AG10803 (cell line): ENCODE measurements at regions not wholly inside any gene's neighbourhood (a gene's known extent, or its start where the extent isn't known, plus 50 kb on each side); places are given as distances from the start of the nearest gene placed in this dataset.

ENCODE experiments used
- DNase-seq: peaks from one replicate; pipeline ENCODE4 v3.0.0; 2010; ENCODE audit warnings: low read depth
- H3K4me3 ChIP-seq: 2 replicates; pipeline ENCODE4 v1.5.1; 2011; ENCODE audit warnings: mild to moderate bottlenecking, low read length, control low read depth
- TF ChIP-seq, protein P1 (sequence below): conservative IDR thresholded peaks from 2 replicates; pipeline ENCODE4 v1.5.1; 2011; ENCODE audit warnings: mild to moderate bottlenecking, low read length, control low read depth, inconsistent platforms

- H3K4me3 ChIP-seq = no peak overlapping the region
- TF ChIP-seq, protein P1, sequence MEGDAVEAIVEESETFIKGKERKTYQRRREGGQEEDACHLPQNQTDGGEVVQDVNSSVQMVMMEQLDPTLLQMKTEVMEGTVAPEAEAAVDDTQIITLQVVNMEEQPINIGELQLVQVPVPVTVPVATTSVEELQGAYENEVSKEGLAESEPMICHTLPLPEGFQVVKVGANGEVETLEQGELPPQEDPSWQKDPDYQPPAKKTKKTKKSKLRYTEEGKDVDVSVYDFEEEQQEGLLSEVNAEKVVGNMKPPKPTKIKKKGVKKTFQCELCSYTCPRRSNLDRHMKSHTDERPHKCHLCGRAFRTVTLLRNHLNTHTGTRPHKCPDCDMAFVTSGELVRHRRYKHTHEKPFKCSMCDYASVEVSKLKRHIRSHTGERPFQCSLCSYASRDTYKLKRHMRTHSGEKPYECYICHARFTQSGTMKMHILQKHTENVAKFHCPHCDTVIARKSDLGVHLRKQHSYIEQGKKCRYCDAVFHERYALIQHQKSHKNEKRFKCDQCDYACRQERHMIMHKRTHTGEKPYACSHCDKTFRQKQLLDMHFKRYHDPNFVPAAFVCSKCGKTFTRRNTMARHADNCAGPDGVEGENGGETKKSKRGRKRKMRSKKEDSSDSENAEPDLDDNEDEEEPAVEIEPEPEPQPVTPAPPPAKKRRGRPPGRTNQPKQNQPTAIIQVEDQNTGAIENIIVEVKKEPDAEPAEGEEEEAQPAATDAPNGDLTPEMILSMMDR = no peak
- no peak for DNase-seq
These were observed 341.5 kb upstream of the ANO3 start for GRCh38 chr11:25990406-25990805.

DNA sequence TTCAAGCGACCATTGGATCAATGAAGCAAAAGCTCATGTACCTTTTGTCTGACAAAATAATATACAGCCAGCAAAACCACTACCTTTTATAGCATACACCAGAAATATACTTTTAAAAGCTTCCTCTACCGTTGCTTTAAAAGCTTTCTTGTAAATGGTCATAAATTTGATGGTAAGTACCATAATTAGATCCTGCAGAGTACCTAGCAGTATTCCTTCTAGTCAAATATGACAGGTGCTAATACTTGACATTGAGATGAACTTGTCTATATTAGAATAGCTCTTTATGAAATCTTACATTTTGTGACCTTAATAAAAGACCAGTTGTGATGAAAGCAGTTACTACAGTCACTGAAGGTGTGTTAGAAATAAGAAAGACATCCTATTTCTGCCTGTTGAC lies 340.5 kb upstream of the ANO3 start:
- no peak for DNase-seq
- TF ChIP-seq, protein P1 = no peak
- H3K4me3 ChIP-seq = no peak overlapping the region

DNA sequence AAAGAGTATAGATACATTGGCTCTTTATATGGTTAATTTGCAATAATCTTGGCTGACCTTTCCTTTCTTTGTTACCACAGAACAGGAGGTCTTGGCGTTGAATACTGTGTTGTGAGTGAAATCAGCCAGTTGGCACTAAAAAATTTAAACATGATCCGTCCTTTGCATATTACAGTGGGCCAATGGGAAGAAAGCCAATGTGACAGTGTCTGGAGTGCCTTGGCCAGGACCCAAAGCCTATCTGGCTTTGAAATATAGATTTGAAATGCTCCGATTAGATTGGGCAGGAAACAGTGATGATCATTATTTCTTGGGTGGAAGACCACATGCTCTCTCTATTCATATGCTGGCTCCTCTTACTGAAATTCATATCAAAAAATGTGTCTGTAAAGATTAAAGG lies 339.6 kb upstream of the ANO3 start:
- H3K4me3 ChIP-seq = no peak overlapping the region
- DNase-seq = no peak
- TF ChIP-seq, protein P1 = no peak

- no peak for DNase-seq
- TF ChIP-seq, protein P1 = no peak
- H3K4me3 ChIP-seq = no peak overlapping the region
These were observed 338.9 kb upstream of the ANO3 start for GRCh38 chr11:25993016-25993415.

- no peak overlapping the region for H3K4me3 ChIP-seq
- TF ChIP-seq, protein P1 = no peak
- DNase-seq = no peak
These were observed 320.5 kb upstream of the ANO3 start for GRCh38 chr11:26011474-26011873.

- no peak for DNase-seq
- TF ChIP-seq, protein P1 = no peak
- H3K4me3 ChIP-seq = no peak overlapping the region
These were observed 317.3 kb upstream of the ANO3 start for GRCh38 chr11:26014456-26015115.

DNA sequence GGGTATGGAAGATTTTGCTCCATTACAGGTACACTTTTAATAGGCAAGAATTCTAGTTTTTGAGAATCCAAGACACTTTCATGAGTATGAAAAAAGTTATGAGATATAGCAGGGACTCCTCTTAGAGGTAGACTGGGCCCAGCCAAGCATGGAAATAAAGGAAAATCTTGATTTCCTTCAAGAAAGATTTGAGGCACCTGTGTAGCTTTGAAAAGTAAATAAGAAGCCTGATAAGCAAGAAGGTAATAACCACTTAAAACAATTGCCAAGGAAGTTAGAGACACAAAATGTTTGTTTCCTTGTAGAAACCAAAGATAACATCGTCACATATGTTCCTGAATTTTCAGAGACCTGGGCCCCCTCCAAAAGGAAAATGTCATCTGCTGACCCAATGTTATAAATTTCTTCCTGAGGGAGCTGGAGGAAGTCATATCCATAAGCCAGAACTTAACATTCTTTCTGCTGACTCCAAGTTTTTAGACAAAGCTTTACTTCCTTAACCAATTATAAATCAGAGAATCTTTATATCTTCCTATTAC lies 314.5 kb upstream of the ANO3 start:
- no peak overlapping the region for H3K4me3 ChIP-seq
- no peak for DNase-seq
- TF ChIP-seq, protein P1 = no peak
